OCI-LY7 (cell line): ENCODE measurements at regions not wholly inside any gene's neighbourhood (a gene's known extent, or its start where the extent isn't known, plus 50 kb on each side); places are given as distances from the start of the nearest gene placed in this dataset.

Experiments used
- CTCF ChIP-seq: fragments of 200-600 bp; sonication (generic); conservative IDR thresholded peaks from 2 replicates; pipeline ENCODE4 v1.5.1; 2014; ENCODE audit warnings: mild to moderate bottlenecking, antibody characterized with exemption, low read length, moderate library complexity, mixed read lengths
- EZH2phosphoT487 ChIP-seq: fragments of 200-600 bp; sonication (generic); IDR thresholded peaks from 2 replicates; pipeline ENCODE4 v1.6.1; 2018; ENCODE audit warnings: low read depth, borderline replicate concordance, mild to moderate bottlenecking, mixed run types, antibody characterized with exemption, low read length, moderate library complexity, mixed read lengths

GRCh38 chr16:85393674-85394451, 219.3 kb upstream of the GSE1 start:
- TF ChIP-seq EZH2phosphoT487 (no peak), CTCF (peak; percentile 89)
